AG04450 (cell line): ENCODE measurements at regions not wholly inside any gene's neighbourhood (a gene's known extent, or its start where the extent isn't known, plus 50 kb on each side); places are given as distances from the start of the nearest gene placed in this dataset.

ENCODE experiments used
- CTCF ChIA-PET: fragments of 300-600, 350-600 bp; formaldehyde crosslinking; extraction: SDS; loops from one replicate; lab custom pipeline; 2022; ENCODE audit warnings: antibody characterized with exemption, inconsistent platforms; lab: Charles Lee
- POLR2A ChIA-PET: fragments of 350-600 bp; formaldehyde crosslinking; extraction: SDS; loops from one replicate; lab custom pipeline; 2021; ENCODE audit warnings: antibody characterized with exemption, inconsistent platforms; lab: Yijun Ruan, JAX
- DNase-seq: peaks from one replicate; pipeline ENCODE4 v3.0.0-alpha.2; 2011; ENCODE audit warnings: low read depth, low spot score
- H3K27ac ChIP-seq: one replicate; pipeline ENCODE4 v1.5.1; 2012; ENCODE audit warnings: low read depth, low read length, control low read depth
- H3K27me3 ChIP-seq: one replicate; pipeline ENCODE4 v1.6.0; 2012; ENCODE audit warnings: low read length; ENCODE audit not compliant: control insufficient read depth, insufficient read depth
- H3K4me3 ChIP-seq: 2 replicates; pipeline ENCODE4 v1.5.1; 2011; ENCODE audit warnings: mild to moderate bottlenecking, low read depth, low read length, control low read depth
- H3K9me3 ChIP-seq: 2 replicates; pipeline ENCODE4 v1.5.1; 2012; ENCODE audit warnings: low read length; ENCODE audit not compliant: control insufficient read depth, insufficient read depth
- CTCF ChIP-seq: IDR thresholded peaks from 2 replicates; pipeline ENCODE4 v1.5.1; 2011; ENCODE audit warnings: low read depth, low read length, control low read depth, inconsistent platforms

GRCh38 chr3:3675186-3675585 lies 124.0 kb upstream of the LRRN1 start:
- ChIA-PET POLR2A (no interaction called here), CTCF (no interaction called here)
- no peak for DNase-seq
- no peak for TF ChIP-seq CTCF
- Histone ChIP-seq H3K27ac (no peak overlapping the region), H3K4me3 (no peak overlapping the region), H3K9me3 (peaks cover 8% of the 10 kb centered on the region; the same call in 1 of the 2 replicates), H3K27me3 (no peaks in the 10 kb centered on the region)

GRCh38 chr3:3666664-3667063 lies 132.6 kb upstream of the LRRN1 start:
- no peak overlapping the region for H3K27ac ChIP-seq
- no peaks in the 10 kb centered on the region for H3K27me3 ChIP-seq
- H3K4me3 ChIP-seq = no peak overlapping the region
- ChIA-PET POLR2A (no interaction called here), CTCF (no interaction called here)
- peaks cover 19% of the 10 kb centered on the region for H3K9me3 ChIP-seq
- no peak for DNase-seq
- no peak for TF ChIP-seq CTCF

GRCh38 chr3:3665961-3666640 lies 133.1 kb upstream of the LRRN1 start:
- no peak overlapping the region for H3K27ac ChIP-seq
- CTCF ChIA-PET = no interaction called here

GRCh38 chr3:3665546-3665945 lies 133.7 kb upstream of the LRRN1 start:
- TF ChIP-seq CTCF = no peak
- ChIA-PET CTCF (no interaction called here), POLR2A (no interaction called here)
- Histone ChIP-seq H3K4me3 (no peak overlapping the region), H3K27ac (no peak overlapping the region), H3K27me3 (no peaks in the 10 kb centered on the region), H3K9me3 (peaks cover 21% of the 10 kb centered on the region)
- DNase-seq = no peak

More at GRCh38 chr3:3665961-3666640, 133.1 kb upstream of the LRRN1 start:
- POLR2A ChIA-PET = no interaction called here
- no peak for TF ChIP-seq CTCF
- H3K4me3 ChIP-seq = no peak overlapping the region
- H3K9me3 ChIP-seq = peaks cover 21% of the 10 kb centered on the region
- no peak for DNase-seq
- H3K27me3 ChIP-seq = no peaks in the 10 kb centered on the region

GRCh38 chr3:3664935-3665334 lies 134.3 kb upstream of the LRRN1 start:
- ChIA-PET CTCF (no interaction called here), POLR2A (no interaction called here)
- Histone ChIP-seq H3K27ac (no peak overlapping the region), H3K4me3 (no peak overlapping the region), H3K27me3 (no peaks in the 10 kb centered on the region), H3K9me3 (peaks cover 19% of the 10 kb centered on the region)
- TF ChIP-seq CTCF = no peak
- no peak for DNase-seq
